GM12878 (cell line): ENCODE measurements at regions not wholly inside any gene's neighbourhood (a gene's known extent, or its start where the extent isn't known, plus 50 kb on each side); places are given as distances from the start of the nearest gene placed in this dataset.

ENCODE experiments used
- ATAC-seq: fragments of 200-7000 bp; cut with Tn5 transposase; 3 replicates; pipeline ENCODE4 v1.9.1; 2020; ENCODE audit warnings: mild to moderate bottlenecking, moderate library complexity
- BruUV-seq: library from RNA; stranded (reverse); fragments of 400-500 nt; replicated peaks from 2 replicates; lab custom pipeline; 2021; lab: Mats Ljungman, UMichigan
- CTCF ChIA-PET: fragments of 300-600 bp; sonication (Branson Sonifier 250); formaldehyde crosslinking; extraction: SDS; loops from one replicate; lab custom pipeline; 2021; ENCODE audit warnings: inconsistent platforms; lab: Yijun Ruan, JAX
- POLR2A ChIA-PET: fragments of 350-600 bp; formaldehyde crosslinking; extraction: SDS; loops from one replicate; lab custom pipeline; 2021; ENCODE audit warnings: inconsistent platforms; lab: Charles Lee
- RAD21 ChIA-PET: fragments of 300-600 bp; sonication (Branson Sonifier 250); formaldehyde crosslinking; loops from one replicate; lab custom pipeline; 2023; ENCODE audit warnings: antibody characterized with exemption; ENCODE audit not compliant: unreplicated experiment; lab: Charles Lee
- SMC1A ChIA-PET: fragments of 300-600 bp; sonication (Branson Sonifier 250); formaldehyde crosslinking; loops from one replicate; lab custom pipeline; 2023; ENCODE audit not compliant: unreplicated experiment, uncharacterized antibody; lab: Charles Lee
- DNase-seq: peaks from one replicate; pipeline ENCODE4 v3.0.0-alpha.2; 2011; ENCODE audit warnings: low read depth, low spot score
- FAIRE-seq: peaks from 3 replicates; lab custom pipeline; 2011; peaks lifted over from hg19 to GRCh38; lab: Jason Lieb, UNC
- H2AFZ ChIP-seq: 2 replicates; pipeline ENCODE4 v1.6.0; 2011; ENCODE audit warnings: low read depth, low read length, control low read depth; ENCODE audit not compliant: control insufficient read depth
- H3K27ac ChIP-seq: 2 replicates; pipeline ENCODE4 v1.5.1; 2011; ENCODE audit warnings: control low read depth; ENCODE audit not compliant: control insufficient read depth, insufficient read depth
- H3K27me3 ChIP-seq, 2 experiments: replicated peaks in 1 of 2; 2 replicates each; pipeline versions ENCODE4 v1.6.0 to v1.6.1; 2011; ENCODE audit warnings: low read length in 1 of 2; ENCODE audit not compliant: control insufficient read depth in 2 of 2, insufficient read depth in 2 of 2
- H3K36me3 ChIP-seq, 2 experiments: 2 replicates each; pipeline ENCODE4 v1.5.1; 2011; ENCODE audit warnings: low read length in 1 of 2; ENCODE audit not compliant: control insufficient read depth in 2 of 2, insufficient read depth in 2 of 2
- H3K4me1 ChIP-seq: 2 replicates; pipeline ENCODE4 v1.6.1; 2011; ENCODE audit warnings: mild to moderate bottlenecking, low read length, moderate library complexity, mixed read lengths; ENCODE audit not compliant: control insufficient read depth, insufficient read depth
- H3K4me2 ChIP-seq: 2 replicates; pipeline ENCODE4 v1.6.0; 2011; ENCODE audit warnings: control low read depth; ENCODE audit not compliant: control insufficient read depth, insufficient read depth
- H3K4me3 ChIP-seq: fragments of 200-600 bp; sonication (generic); 2 replicates; pipeline ENCODE4 v1.5.1; 2016
- H3K79me2 ChIP-seq: 2 replicates; pipeline ENCODE4 v1.6.0; 2011; ENCODE audit warnings: low read length; ENCODE audit not compliant: control insufficient read depth, insufficient read depth
- H3K9ac ChIP-seq: 2 replicates; pipeline ENCODE4 v1.8.0; 2011; ENCODE audit warnings: low read length, control low read depth, mixed read lengths; ENCODE audit not compliant: control insufficient read depth, insufficient read depth
- H3K9me3 ChIP-seq: replicated peaks from 3 replicates; pipeline ENCODE4 v1.5.1; 2011; ENCODE audit warnings: mild to moderate bottlenecking, low read length; ENCODE audit not compliant: control insufficient read depth, insufficient read depth
- H4K20me1 ChIP-seq: 2 replicates; pipeline ENCODE4 v1.6.0; 2011; ENCODE audit not compliant: control insufficient read depth, insufficient read depth
- EP300 ChIP-seq, 2 experiments: fragments of 150-350 bp in 1 of 2; IDR thresholded peaks; 2 replicates each; pipeline ENCODE4 v1.6.1; 2011 to 2012; ENCODE audit warnings: low read depth in 2 of 2, low read length in 2 of 2, borderline replicate concordance in 1 of 2, improper control_type of control experiment in 1 of 2, inconsistent platforms in 1 of 2; ENCODE audit not compliant: control insufficient read depth in 1 of 2
- FOS ChIP-seq: IDR thresholded peaks from 3 replicates; pipeline ENCODE4 v1.6.1; 2011; ENCODE audit warnings: borderline replicate concordance; ENCODE audit not compliant: insufficient read length; ENCODE audit errors: extremely low read depth
- JUND ChIP-seq: IDR thresholded peaks from 2 replicates; pipeline ENCODE4 v1.6.1; 2012; ENCODE audit warnings: low read depth, mild to moderate bottlenecking, low read length, improper control_type of control experiment, moderate library complexity
- KLF5 ChIP-seq: fragments of 450-650 bp; IDR thresholded peaks from 2 replicates; pipeline ENCODE4 v1.6.1; 2014; ENCODE audit warnings: mild to moderate bottlenecking; ENCODE audit not compliant: partially characterized antibody
- MEF2A ChIP-seq: IDR thresholded peaks from 2 replicates; pipeline ENCODE4 v1.6.1; 2011; ENCODE audit warnings: low read depth, mild to moderate bottlenecking, low read length, moderate library complexity; ENCODE audit not compliant: insufficient read depth
- SRF ChIP-seq, 2 experiments: IDR thresholded peaks; 2 replicates each; pipeline ENCODE4 v1.6.1; 2011; ENCODE audit warnings: low read depth in 2 of 2, low read length in 2 of 2, mild to moderate bottlenecking in 1 of 2, moderate library complexity in 1 of 2
- TBL1XR1 ChIP-seq: IDR thresholded peaks from 2 replicates; pipeline ENCODE4 v1.6.1; 2012; ENCODE audit warnings: low read depth, low read length, improper control_type of control experiment
- TCF3 ChIP-seq: IDR thresholded peaks from 2 replicates; pipeline ENCODE4 v1.6.1; 2012; ENCODE audit warnings: low read depth, mild to moderate bottlenecking, low read length, borderline replicate concordance; ENCODE audit not compliant: insufficient read depth
- ZNF384 ChIP-seq: IDR thresholded peaks from 2 replicates; pipeline ENCODE4 v1.6.1; 2012; ENCODE audit warnings: low read depth, mild to moderate bottlenecking, low read length, improper control_type of control experiment, borderline replicate concordance
- WGBS: methylation state at CpG from one replicate; pipeline ENCODE4 v1.1.6; 2016; ENCODE audit warnings: low lambda C conversion rate; ENCODE audit not compliant: insufficient replicate concordance, insufficient coverage; ENCODE audit errors: missing lambda C conversion rate; 5-methylcytosine and 5-hydroxymethylcytosine counted together
- in situ Hi-C: fragments of 300-500 bp; cut with MboI; formaldehyde crosslinking; loops from 9 replicates; pipeline ENCODE4 v1.14.3; 2018; ENCODE audit warnings: mixed read lengths
- intact Hi-C: fragments of 100-400 bp; cut with micrococcal nuclease; formaldehyde crosslinking; loops from one replicate; pipeline ENCODE4 v1.14.2; 2022; ENCODE audit not compliant: unreplicated experiment
- TF ChIP-seq, protein P1 (sequence below): IDR thresholded peaks from 2 replicates; pipeline ENCODE4 v1.6.1; 2012; ENCODE audit warnings: mild to moderate bottlenecking, low read depth, low read length

DNA sequence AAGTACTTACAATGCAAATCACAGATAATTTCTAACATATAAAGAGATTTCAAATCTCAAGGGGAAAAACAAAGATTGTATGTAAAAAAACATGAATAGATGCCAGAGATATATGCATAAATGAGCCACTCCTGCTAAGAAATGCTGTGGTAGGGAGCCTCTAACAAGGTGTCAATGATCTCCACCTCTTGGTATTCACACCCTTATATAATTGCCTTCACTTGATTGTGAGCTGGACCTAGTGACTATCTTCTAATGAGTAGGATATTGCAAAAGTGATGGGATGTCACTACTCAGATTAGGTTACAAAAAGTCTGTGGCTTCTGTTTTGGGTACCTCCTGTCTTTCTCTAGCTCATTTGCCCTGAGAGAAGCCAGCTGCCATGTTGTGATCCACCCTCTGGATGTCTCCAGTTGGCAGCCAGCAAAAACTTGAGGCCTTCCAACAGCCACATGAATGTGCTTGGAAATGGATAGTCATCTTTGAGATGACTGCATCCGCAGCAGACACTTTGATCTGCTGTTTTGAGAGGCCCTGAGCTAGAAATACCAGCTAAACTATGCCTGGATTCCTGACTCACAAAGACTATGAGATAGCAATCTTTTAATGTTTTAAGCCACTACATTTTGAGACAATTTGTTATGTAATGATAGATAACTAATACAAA is 196.1 kb upstream of the FGGY start:
- no peaks in the 10 kb centered on the region for H3K79me2 ChIP-seq
- DNase-seq: no peak
- ChIA-PET POLR2A (no interaction called here), CTCF (no interaction called here), RAD21 (no interaction called here), SMC1A (interaction anchor here (0.7 to 1.4 kb wide), 2 partner anchors 9 to 598 kb away, joined by 3 read pairs; no protein-coding TSS in a partner anchor)
- no peak overlapping the region for H3K27ac ChIP-seq
- H3K36me3 ChIP-seq: no peaks in the 10 kb centered on the region
- WGBS: 82% methylated on average over 1 of the region's 1 CpG
- FAIRE-seq: no peak
- H3K4me3 ChIP-seq: no peak overlapping the region
- H3K9me3 ChIP-seq: no peaks in the 10 kb centered on the region; the same call in 2 of the 3 replicates
- H3K4me1 ChIP-seq: peaks cover 6% of the 10 kb centered on the region; the same call in 1 of the 2 replicates
- no peak overlapping the region for H3K4me2 ChIP-seq
- no peak for TF ChIP-seq EP300 (IDR thresholded peaks at IDR 0.05; ENCODE audit: borderline replicate concordance in 1 of 2, control insufficient read depth in 1 of 2, low read depth in 2 of 2, low read length in 2 of 2)
- no peak for TF ChIP-seq KLF5
- no peak for TF ChIP-seq TBL1XR1
- TF ChIP-seq TCF3: no peak
- TF ChIP-seq ZNF384: no peak
- TF ChIP-seq MEF2A: no peak
- TF ChIP-seq JUND: no peak
- no peak for TF ChIP-seq SRF (IDR thresholded peaks at IDR 0.05; ENCODE audit: low read depth in 2 of 2, low read length in 2 of 2)
- TF ChIP-seq, protein P1, sequence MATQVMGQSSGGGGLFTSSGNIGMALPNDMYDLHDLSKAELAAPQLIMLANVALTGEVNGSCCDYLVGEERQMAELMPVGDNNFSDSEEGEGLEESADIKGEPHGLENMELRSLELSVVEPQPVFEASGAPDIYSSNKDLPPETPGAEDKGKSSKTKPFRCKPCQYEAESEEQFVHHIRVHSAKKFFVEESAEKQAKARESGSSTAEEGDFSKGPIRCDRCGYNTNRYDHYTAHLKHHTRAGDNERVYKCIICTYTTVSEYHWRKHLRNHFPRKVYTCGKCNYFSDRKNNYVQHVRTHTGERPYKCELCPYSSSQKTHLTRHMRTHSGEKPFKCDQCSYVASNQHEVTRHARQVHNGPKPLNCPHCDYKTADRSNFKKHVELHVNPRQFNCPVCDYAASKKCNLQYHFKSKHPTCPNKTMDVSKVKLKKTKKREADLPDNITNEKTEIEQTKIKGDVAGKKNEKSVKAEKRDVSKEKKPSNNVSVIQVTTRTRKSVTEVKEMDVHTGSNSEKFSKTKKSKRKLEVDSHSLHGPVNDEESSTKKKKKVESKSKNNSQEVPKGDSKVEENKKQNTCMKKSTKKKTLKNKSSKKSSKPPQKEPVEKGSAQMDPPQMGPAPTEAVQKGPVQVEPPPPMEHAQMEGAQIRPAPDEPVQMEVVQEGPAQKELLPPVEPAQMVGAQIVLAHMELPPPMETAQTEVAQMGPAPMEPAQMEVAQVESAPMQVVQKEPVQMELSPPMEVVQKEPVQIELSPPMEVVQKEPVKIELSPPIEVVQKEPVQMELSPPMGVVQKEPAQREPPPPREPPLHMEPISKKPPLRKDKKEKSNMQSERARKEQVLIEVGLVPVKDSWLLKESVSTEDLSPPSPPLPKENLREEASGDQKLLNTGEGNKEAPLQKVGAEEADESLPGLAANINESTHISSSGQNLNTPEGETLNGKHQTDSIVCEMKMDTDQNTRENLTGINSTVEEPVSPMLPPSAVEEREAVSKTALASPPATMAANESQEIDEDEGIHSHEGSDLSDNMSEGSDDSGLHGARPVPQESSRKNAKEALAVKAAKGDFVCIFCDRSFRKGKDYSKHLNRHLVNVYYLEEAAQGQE: no peak
- no peak for TF ChIP-seq FOS
- H3K27me3 ChIP-seq: no peaks in the 10 kb centered on the region
- no TSS peak for BruUV-seq
- ATAC-seq: no peak
- H2AFZ ChIP-seq: no peak overlapping the region
- intact Hi-C loops (no loop called here), in situ Hi-C loops (no loop called here)
- no peaks in the 10 kb centered on the region for H4K20me1 ChIP-seq
- H3K9ac ChIP-seq: no peak overlapping the region
